Tibial nerve (tissue), 4 donors: ENCODE measurements at regions not wholly inside any gene's neighbourhood (a gene's known extent, or its start where the extent isn't known, plus 50 kb on each side); places are given as distances from the start of the nearest gene placed in this dataset.

Experiments used
- DNase-seq, 2 donors: peaks; one replicate each; pipeline ENCODE4 v3.0.0-alpha.2; 2019; ENCODE audit warnings: low spot score in 2 of 2
- H3K27ac ChIP-seq, 4 donors: fragments of 200-600 bp; sonication (generic) in 3 of 4; one replicate each; pipeline ENCODE4 v1.5.1; 2017 to 2019; ENCODE audit warnings: mild to moderate bottlenecking in 1 of 4
- H3K27me3 ChIP-seq, 2 donors: fragments of 200-600 bp; sonication (generic) in 1 of 2; one replicate each; pipeline versions ENCODE4 v1.5.1 to v1.6.0; 2017 to 2019
- H3K36me3 ChIP-seq, 3 donors: fragments of 200-600 bp; sonication (generic); one replicate each; pipeline ENCODE4 v1.5.1; 2018 to 2019
- H3K4me1 ChIP-seq, 4 donors: fragments of 200-600 bp; sonication (generic) in 3 of 4; one replicate each; pipeline ENCODE4 v1.5.1; 2017 to 2019
- H3K4me3 ChIP-seq, 4 donors: fragments of 200-600 bp; sonication (generic) in 3 of 4; one replicate each; pipeline ENCODE4 v1.5.1; 2017 to 2019; ENCODE audit warnings: mild to moderate bottlenecking in 1 of 4, moderate library complexity in 1 of 4
- H3K9me3 ChIP-seq, 4 donors: fragments of 200-600 bp; sonication (generic) in 3 of 4; one replicate each; pipeline ENCODE4 v1.5.1; 2017 to 2019
- EP300 ChIP-seq, 2 donors: sonication (generic); formaldehyde crosslinking; IDR thresholded peaks; one replicate each; pipeline ENCODE4 v1.6.1; 2017; ENCODE audit warnings: antibody characterized with exemption in 2 of 2, mild to moderate bottlenecking in 1 of 2
- POLR2A ChIP-seq, 2 donors: fragments of 450-650 bp; IDR thresholded peaks; one replicate each; pipeline ENCODE4 v1.6.1; 2017; ENCODE audit warnings: antibody characterized with exemption in 2 of 2, mild to moderate bottlenecking in 2 of 2, moderate library complexity in 2 of 2
- WGBS, 2 donors: methylation state at CpG; one replicate each; pipeline ENCODE4 v1.1.5; 2018; 5-methylcytosine and 5-hydroxymethylcytosine counted together
- TF ChIP-seq, protein P1 (sequence below), 5 experiments: fragments of 200-600 bp in 3 of 5; fragments of 450-650 bp in 2 of 5; sonication (generic) in 3 of 5; IDR thresholded peaks; one replicate each; pipeline ENCODE4 v1.5.1; 2016 to 2019; ENCODE audit warnings: antibody characterized with exemption in 5 of 5, mild to moderate bottlenecking in 3 of 5, moderate library complexity in 2 of 5

DNA sequence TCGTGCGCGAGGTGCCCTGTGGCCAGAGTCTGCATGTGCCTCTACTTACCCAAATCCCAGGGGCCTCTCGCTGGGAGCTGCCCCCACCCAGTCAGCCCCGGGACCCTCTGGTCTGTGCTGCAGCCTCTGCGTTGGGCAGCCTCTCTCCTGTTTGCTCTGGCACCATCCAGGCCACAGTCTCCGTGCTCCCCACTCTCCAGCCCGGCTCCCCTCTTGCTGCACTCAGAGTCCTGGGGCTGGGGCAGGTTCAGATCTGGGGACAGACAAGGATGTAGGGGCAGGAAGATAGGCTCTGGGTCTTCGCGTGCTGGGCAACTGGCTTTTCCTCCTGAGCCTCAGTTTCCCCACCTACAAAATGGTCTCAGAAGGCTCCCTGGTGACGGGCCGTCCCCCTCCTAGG is 70.8 kb upstream of the GATA5 start:
- no peak overlapping the region for H3K27ac ChIP-seq
- no peak for TF ChIP-seq POLR2A (IDR thresholded peaks at IDR 0.05)
- no peak for TF ChIP-seq EP300 (IDR thresholded peaks at IDR 0.05)
- TF ChIP-seq, protein P1, sequence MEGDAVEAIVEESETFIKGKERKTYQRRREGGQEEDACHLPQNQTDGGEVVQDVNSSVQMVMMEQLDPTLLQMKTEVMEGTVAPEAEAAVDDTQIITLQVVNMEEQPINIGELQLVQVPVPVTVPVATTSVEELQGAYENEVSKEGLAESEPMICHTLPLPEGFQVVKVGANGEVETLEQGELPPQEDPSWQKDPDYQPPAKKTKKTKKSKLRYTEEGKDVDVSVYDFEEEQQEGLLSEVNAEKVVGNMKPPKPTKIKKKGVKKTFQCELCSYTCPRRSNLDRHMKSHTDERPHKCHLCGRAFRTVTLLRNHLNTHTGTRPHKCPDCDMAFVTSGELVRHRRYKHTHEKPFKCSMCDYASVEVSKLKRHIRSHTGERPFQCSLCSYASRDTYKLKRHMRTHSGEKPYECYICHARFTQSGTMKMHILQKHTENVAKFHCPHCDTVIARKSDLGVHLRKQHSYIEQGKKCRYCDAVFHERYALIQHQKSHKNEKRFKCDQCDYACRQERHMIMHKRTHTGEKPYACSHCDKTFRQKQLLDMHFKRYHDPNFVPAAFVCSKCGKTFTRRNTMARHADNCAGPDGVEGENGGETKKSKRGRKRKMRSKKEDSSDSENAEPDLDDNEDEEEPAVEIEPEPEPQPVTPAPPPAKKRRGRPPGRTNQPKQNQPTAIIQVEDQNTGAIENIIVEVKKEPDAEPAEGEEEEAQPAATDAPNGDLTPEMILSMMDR (IDR thresholded peaks at IDR 0.05): no peak
- peaks cover 0 to 25% (median 16%) of the 10 kb centered on the region in 4 donors for H3K4me1 ChIP-seq
- DNase-seq: no peak
- no peaks in the 10 kb centered on the region for H3K36me3 ChIP-seq
- 91% methylated on average over 10 to 12 of the region's 12 CpGs for WGBS, 2 donors
- H3K9me3 ChIP-seq: no peaks in the 10 kb centered on the region
- no peak overlapping the region for H3K4me3 ChIP-seq
- H3K27me3 ChIP-seq: peaks cover 0 to 65% of the 10 kb centered on the region in 2 donors

DNA sequence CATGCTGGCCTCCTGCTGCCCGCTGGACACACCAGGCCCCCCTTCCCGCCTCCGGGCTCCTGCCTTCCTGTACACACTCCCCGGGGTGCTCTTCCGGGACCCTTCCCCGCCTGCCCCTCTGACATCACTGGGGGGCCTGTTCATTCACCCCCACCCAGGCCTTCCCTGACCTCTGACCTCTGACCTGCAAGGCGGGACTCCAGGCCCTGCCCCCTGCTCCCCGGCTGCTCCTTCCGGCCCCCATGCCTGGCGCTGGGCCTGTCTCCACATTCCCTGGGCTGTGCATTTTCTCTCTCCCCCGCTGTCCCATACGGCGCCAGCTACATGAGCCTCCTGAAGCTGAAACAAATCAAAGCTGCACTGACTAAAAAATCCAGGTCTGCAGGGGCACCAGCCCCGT is 71.6 kb upstream of the GATA5 start:
- WGBS, 2 donors: 59 to 64% methylated on average over 14 of the region's 14 CpGs
- H3K4me3 ChIP-seq: no peak overlapping the region
- peaks cover 0 to 66% of the 10 kb centered on the region in 2 donors for H3K27me3 ChIP-seq
- DNase-seq: no peak
- no peaks in the 10 kb centered on the region for H3K36me3 ChIP-seq
- H3K27ac ChIP-seq: peak overlapping the region in 1 of 4 donors; percentile 78
- peaks cover 0 to 29% (median 17%) of the 10 kb centered on the region in 4 donors for H3K4me1 ChIP-seq
- no peaks in the 10 kb centered on the region for H3K9me3 ChIP-seq
- no peak for TF ChIP-seq POLR2A (IDR thresholded peaks at IDR 0.05)
- TF ChIP-seq EP300 (IDR thresholded peaks at IDR 0.05): no peak
- TF ChIP-seq, protein P1 (IDR thresholded peaks at IDR 0.05): no peak

DNA sequence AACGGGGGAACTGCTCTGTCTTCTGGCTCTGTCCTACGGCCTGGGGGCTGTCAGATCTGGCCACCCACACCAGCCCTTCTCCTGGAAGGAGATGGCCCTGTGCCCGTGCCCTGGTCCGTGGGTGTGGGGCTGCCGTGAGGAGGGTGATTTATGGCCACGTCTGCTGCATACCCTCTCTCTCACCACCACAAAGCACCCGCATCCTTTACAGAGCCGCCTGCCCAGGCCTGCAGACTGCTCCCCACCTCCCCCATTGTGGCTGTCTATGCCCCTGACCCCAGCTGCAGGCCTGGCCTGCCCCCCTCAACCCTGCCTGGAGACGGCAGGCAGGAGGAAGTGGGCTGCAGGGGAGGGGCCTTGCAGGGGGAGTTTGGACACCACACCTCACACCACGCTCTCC is 72.7 kb upstream of the GATA5 start:
- Histone ChIP-seq H3K4me1 (peaks cover 0 to 29% (median 17%) of the 10 kb centered on the region in 4 donors), H3K27ac (peak overlapping the region in 1 of 4 donors; percentile 78), H3K36me3 (no peaks in the 10 kb centered on the region), H3K4me3 (no peak overlapping the region), H3K27me3 (peaks cover 0 to 73% of the 10 kb centered on the region in 2 donors), H3K9me3 (no peaks in the 10 kb centered on the region)
- TF ChIP-seq POLR2A (IDR thresholded peaks at IDR 0.05): no peak
- TF ChIP-seq EP300 (IDR thresholded peaks at IDR 0.05): no peak
- TF ChIP-seq, protein P1 (IDR thresholded peaks at IDR 0.05): no peak
- WGBS, 2 donors: 51 to 53% methylated on average over 9 of the region's 10 CpGs
- DNase-seq: no peak

DNA sequence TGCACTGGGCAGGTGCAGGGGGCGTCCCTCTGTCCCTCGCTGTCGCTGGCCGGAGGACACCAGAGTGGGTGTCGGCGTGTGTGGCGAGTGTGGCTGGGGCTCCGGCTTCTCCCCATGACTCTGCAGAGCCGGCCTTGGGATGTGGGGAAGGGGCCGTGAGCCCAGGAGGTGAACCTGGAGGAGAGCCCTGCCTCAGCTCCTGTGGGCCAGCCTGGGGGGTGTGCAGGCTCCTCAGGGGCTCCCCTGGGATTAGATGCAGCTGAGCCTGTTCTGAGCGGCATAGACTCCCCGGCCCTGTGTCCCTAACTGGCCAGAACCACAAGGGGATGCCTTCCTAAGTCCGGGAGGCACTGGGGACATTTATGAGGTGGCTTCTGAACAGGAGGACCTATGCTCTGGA is 73.2 kb upstream of the GATA5 start:
- DNase-seq: no peak
- Histone ChIP-seq H3K4me3 (no peak overlapping the region), H3K27me3 (peaks cover 0 to 79% of the 10 kb centered on the region in 2 donors), H3K4me1 (peaks cover 0 to 29% (median 17%) of the 10 kb centered on the region in 4 donors), H3K27ac (peak overlapping the region in 1 of 4 donors; percentile 78), H3K36me3 (no peaks in the 10 kb centered on the region), H3K9me3 (no peaks in the 10 kb centered on the region)
- WGBS, 2 donors: 80 to 92% methylated on average over 10 to 12 of the region's 13 CpGs
- TF ChIP-seq, protein P1 (IDR thresholded peaks at IDR 0.05): no peak
- TF ChIP-seq EP300 (IDR thresholded peaks at IDR 0.05) (no peak), POLR2A (IDR thresholded peaks at IDR 0.05) (no peak)

DNA sequence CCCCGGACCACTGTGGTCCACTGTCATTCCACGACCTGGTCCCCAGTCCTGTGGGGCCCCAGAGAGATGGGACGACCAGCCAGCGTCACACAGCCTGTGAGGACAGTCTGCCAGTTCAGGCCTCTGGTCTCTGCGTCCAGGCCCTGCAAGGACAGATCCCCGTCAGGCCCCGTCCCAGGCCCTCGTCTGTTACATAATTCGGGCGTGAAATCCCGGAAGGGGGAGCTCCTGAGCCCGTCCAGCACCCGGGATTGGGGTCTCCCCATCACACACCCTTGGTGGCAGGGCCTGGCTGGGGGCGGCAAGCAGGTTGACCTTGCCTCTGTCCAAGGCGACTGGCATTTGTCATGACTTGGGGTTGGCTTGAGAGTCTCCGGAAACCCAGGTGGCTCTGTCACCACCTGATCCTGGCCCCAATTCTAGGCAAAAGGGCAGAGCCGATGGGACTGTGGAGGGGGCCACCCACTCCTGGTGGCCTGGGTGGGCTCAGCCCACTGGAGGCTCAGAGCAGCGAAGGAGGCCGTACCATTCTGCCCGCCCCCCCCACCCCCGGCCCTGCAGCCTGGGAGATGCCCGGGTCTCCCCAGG is 73.8 kb upstream of the GATA5 start:
- Histone ChIP-seq H3K27me3 (peaks cover 0 to 84% of the 10 kb centered on the region in 2 donors), H3K4me1 (peaks cover 0 to 29% (median 17%) of the 10 kb centered on the region in 4 donors)
- WGBS, 2 donors: 53 to 82% methylated on average over 7 to 13 of the region's 22 CpGs

More for the DNA sequence above, 73.8 kb upstream of the GATA5 start:
- no peaks in the 10 kb centered on the region for H3K36me3 ChIP-seq
- H3K9me3 ChIP-seq: no peaks in the 10 kb centered on the region
- H3K4me3 ChIP-seq: no peak overlapping the region
- no peak for DNase-seq
- TF ChIP-seq, protein P1 (IDR thresholded peaks at IDR 0.05): no peak
- TF ChIP-seq POLR2A (IDR thresholded peaks at IDR 0.05) (no peak), EP300 (IDR thresholded peaks at IDR 0.05) (no peak)
- peak overlapping the region in 3 of 4 donors; percentile 11 to 78 (median 15) for H3K27ac ChIP-seq
